HG03342 (cell line): ENCODE measurements at regions not wholly inside any gene's neighbourhood (a gene's known extent, or its start where the extent isn't known, plus 50 kb on each side); places are given as distances from the start of the nearest gene placed in this dataset.
A peak's percentile ranks its signal among the peaks of the same experiment; 100 is the strongest.

Source experiments
- ATAC-seq: cut with Tn5 transposase; IDR thresholded peaks from one replicate; pipeline ENCODE4 v1.9.1; 2021; ENCODE audit warnings: mild to moderate bottlenecking, moderate library complexity; ENCODE audit not compliant: unreplicated experiment

DNA sequence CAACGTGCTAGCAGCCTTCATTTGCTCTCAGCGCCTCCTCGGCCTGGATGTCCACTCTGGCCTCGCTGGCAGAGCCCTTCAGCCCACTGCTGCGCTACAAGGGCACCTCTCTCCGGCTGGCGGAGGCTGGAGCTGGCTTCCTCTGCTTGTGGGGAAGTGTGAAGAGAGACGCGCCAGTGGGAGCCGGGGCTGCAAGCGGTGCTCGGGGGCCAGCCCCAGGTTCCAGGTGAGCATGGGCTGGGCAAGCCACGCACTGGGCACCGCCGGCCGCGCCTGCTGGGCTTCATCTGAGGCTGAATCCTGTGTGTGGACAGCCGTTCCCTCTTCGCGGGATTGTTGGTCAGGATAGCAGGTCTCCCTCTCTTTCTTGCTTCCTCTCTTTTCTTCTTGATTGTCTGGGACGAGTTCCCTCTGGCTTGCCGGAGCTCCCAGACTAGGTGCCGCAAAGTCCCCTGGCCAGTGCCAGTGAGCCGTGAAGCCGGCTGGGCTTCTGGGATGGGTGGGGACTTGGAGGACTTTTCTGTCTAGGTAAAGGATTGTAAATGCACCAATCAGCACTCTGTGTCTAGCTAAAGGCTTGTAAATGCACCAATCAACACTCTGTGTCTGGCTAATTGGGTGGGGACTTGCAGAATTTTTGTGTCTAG lies 165.0 kb downstream of the HEPH start:
- ATAC-seq, result no peak

DNA sequence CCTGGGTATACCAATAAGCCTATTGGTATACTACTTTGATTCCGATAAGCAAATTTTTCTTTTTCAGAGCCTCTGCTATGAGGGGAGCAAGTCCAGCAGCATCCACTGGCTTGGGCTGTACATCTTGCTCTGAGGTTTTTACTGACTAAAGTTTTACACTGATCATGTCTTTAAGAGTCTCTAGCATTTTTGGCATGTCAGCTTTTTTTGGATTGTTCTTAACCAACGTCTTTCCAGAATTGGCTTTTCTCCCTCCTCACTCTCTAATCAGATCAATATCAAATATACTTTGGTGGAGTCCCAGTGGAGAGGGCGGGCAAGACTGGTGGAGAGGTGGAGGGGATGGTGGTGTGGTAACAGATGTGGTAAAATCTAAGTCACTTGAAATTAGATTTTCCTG lies 196.8 kb downstream of the HEPH start:
- no peak for ATAC-seq

- ATAC-seq, result no peak
These were observed 220.7 kb downstream of the HEPH start for GRCh38 chrX:66384722-66385121.

- ATAC-seq, result no peak
These were observed 235.2 kb downstream of the HEPH start for GRCh38 chrX:66399273-66399672.

DNA sequence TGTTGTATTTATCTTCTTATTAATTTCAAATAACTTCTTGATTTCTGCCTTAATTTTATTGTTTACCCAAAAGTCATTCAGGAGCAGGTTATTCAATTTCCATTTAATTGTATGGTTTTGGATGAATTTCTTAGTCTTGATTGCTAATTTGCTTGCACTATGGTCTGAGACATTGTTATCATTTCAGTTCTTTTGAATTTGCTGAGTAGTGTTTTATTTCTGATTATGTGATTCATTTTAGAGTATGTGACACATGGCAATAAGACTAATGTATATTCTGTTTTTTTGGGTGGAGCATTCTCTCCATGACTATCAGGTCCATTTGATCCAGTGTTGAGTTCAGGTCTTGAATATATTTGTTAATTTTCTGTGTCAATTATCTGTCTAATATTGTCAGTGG lies 236.7 kb downstream of the EDA2R start:
- no peak for ATAC-seq

GRCh38 chrX:66408507-66408906 lies 230.4 kb downstream of the EDA2R start:
- peak; percentile 73 for ATAC-seq

- no peak for ATAC-seq
These were observed 228.1 kb downstream of the EDA2R start for GRCh38 chrX:66410806-66411205.
